OCI-LY1 (cell line): ENCODE measurements at regions not wholly inside any gene's neighbourhood (a gene's known extent, or its start where the extent isn't known, plus 50 kb on each side); places are given as distances from the start of the nearest gene placed in this dataset.

Source experiments
- H2AFZ ChIP-seq: fragments of 200-600 bp; sonication (generic), shearing (Covaris generic); 2 replicates; pipeline ENCODE4 v1.6.0; 2014; ENCODE audit warnings: antibody characterized with exemption, mild to moderate bottlenecking, low read length
- H3F3A ChIP-seq: fragments of 200-600 bp; sonication (generic), shearing (Covaris generic); 2 replicates; pipeline ENCODE4 v1.6.0; 2014; ENCODE audit warnings: mild to moderate bottlenecking, antibody characterized with exemption, low read length, moderate library complexity; ENCODE audit not compliant: insufficient read depth
- H3K27ac ChIP-seq: fragments of 200-600 bp; sonication (generic); 2 replicates; pipeline ENCODE4 v1.5.1; 2014; ENCODE audit warnings: low read length, mixed run types, mild to moderate bottlenecking, low read depth; ENCODE audit not compliant: poor library complexity, severe bottlenecking
- H3K27me3 ChIP-seq: fragments of 200-600 bp; sonication (generic); 2 replicates; pipeline ENCODE4 v1.6.0; 2014; ENCODE audit warnings: antibody characterized with exemption, mild to moderate bottlenecking, low read length, moderate library complexity; ENCODE audit not compliant: insufficient read depth
- H3K36me3 ChIP-seq: fragments of 200-600 bp; sonication (generic); 2 replicates; pipeline ENCODE4 v1.6.1; 2014; ENCODE audit warnings: mild to moderate bottlenecking, antibody characterized with exemption, low read length, moderate library complexity, mixed read lengths; ENCODE audit not compliant: insufficient read depth
- H3K4me1 ChIP-seq: fragments of 200-600 bp; sonication (generic); 2 replicates; pipeline ENCODE4 v1.5.1; 2014; ENCODE audit warnings: mild to moderate bottlenecking, low read length, moderate library complexity; ENCODE audit not compliant: insufficient read depth, severe bottlenecking
- H3K4me2 ChIP-seq: fragments of 200-600 bp; sonication (generic), shearing (Covaris generic); 2 replicates; pipeline ENCODE4 v1.6.1; 2014; ENCODE audit warnings: low read length
- H3K4me3 ChIP-seq: fragments of 200-600 bp; sonication (generic); 2 replicates; pipeline ENCODE4 v1.5.1; 2014; ENCODE audit warnings: low read length, low read depth, mild to moderate bottlenecking, mixed read lengths; ENCODE audit not compliant: poor library complexity, severe bottlenecking
- H3K79me2 ChIP-seq: fragments of 200-600 bp; shearing (Covaris generic); 2 replicates; pipeline ENCODE4 v1.6.1; 2016; ENCODE audit warnings: mixed run types, low read length, mixed read lengths; ENCODE audit not compliant: insufficient read depth
- H3K9ac ChIP-seq: fragments of 200-600 bp; sonication (generic), shearing (Covaris generic); 2 replicates; pipeline ENCODE4 v1.6.1; 2014; ENCODE audit warnings: mild to moderate bottlenecking, low read length, mixed read lengths
- H3K9me2 ChIP-seq: fragments of 200-600 bp; sonication (generic), shearing (Covaris generic); 2 replicates; pipeline ENCODE4 v1.6.1; 2014; ENCODE audit warnings: low read depth, mild to moderate bottlenecking, low read length, mixed read lengths
- H3K9me3 ChIP-seq: fragments of 200-600 bp; shearing (Covaris generic); 2 replicates; pipeline ENCODE4 v1.6.1; 2014; ENCODE audit warnings: low read length, mixed read lengths
- H4K20me1 ChIP-seq: fragments of 200-600 bp; sonication (generic), shearing (Covaris generic); 2 replicates; pipeline ENCODE4 v1.6.0; 2016; ENCODE audit warnings: mild to moderate bottlenecking, low read length; ENCODE audit not compliant: insufficient read depth
- CTCF ChIP-seq: fragments of 200-600 bp; sonication (generic), shearing (Covaris generic); IDR thresholded peaks from 2 replicates; pipeline ENCODE4 v1.5.1; 2017; ENCODE audit warnings: mild to moderate bottlenecking, antibody characterized with exemption, low read length, moderate library complexity, mixed read lengths
- EZH2 ChIP-seq: fragments of 200-600 bp; sonication (generic), shearing (Covaris generic); IDR thresholded peaks from 2 replicates; pipeline ENCODE4 v1.8.0; 2017; ENCODE audit warnings: borderline replicate concordance, mixed run types, mild to moderate bottlenecking, antibody characterized with exemption, low read length, moderate library complexity, mixed read lengths

GRCh38 chr4:179399054-179399782 is 1957.0 kb upstream of the AGA start:
- no peak overlapping the region for H3K27ac ChIP-seq
- no peak overlapping the region for H3K4me3 ChIP-seq
- no peaks in the 10 kb centered on the region for H3K9me2 ChIP-seq
- H3K27me3 ChIP-seq, result no peaks in the 10 kb centered on the region
- TF ChIP-seq EZH2, result no peak
- TF ChIP-seq CTCF, result no peak
- no peaks in the 10 kb centered on the region for H4K20me1 ChIP-seq
- no peaks in the 10 kb centered on the region for H3K36me3 ChIP-seq
- H3K4me2 ChIP-seq, result no peak overlapping the region
- no peaks in the 10 kb centered on the region for H3K9me3 ChIP-seq
- H2AFZ ChIP-seq, result no peak overlapping the region
- H3K4me1 ChIP-seq, result no peaks in the 10 kb centered on the region
- no peak overlapping the region for H3K9ac ChIP-seq
- no peaks in the 10 kb centered on the region for H3K79me2 ChIP-seq
- no peaks in the 10 kb centered on the region for H3F3A ChIP-seq

- Histone ChIP-seq H3K4me3 (no peak overlapping the region), H3K4me2 (no peak overlapping the region), H2AFZ (no peak overlapping the region), H3F3A (no peaks in the 10 kb centered on the region), H3K9me3 (no peaks in the 10 kb centered on the region), H3K27me3 (no peaks in the 10 kb centered on the region), H4K20me1 (no peaks in the 10 kb centered on the region), H3K9me2 (no peaks in the 10 kb centered on the region), H3K36me3 (no peaks in the 10 kb centered on the region), H3K79me2 (no peaks in the 10 kb centered on the region), H3K4me1 (no peaks in the 10 kb centered on the region), H3K27ac (no peak overlapping the region), H3K9ac (no peak overlapping the region)
- TF ChIP-seq EZH2 (no peak), CTCF (no peak)
These were observed 1973.0 kb upstream of the AGA start for GRCh38 chr4:179415037-179415846.

DNA sequence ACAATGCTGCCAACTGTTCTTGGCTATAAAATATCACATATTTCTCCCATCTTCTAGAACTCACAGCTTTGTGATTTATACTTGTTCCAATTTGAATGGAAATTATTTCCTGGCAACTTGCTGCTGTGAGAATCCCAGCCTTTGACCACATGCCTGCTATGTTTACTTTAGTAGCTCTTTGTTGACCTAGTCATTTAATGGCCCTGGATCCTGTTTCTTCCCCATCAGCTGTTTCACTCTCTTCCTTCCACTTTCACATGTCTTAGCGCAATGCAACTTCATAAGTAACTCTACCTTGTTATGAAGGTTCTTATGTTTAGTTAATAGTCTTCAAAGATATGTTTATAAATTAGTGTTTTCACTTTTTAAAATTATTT is 1973.6 kb upstream of the AGA start:
- no peaks in the 10 kb centered on the region for H3K27me3 ChIP-seq
- H3K4me1 ChIP-seq, result no peaks in the 10 kb centered on the region
- H3K36me3 ChIP-seq, result no peaks in the 10 kb centered on the region
- TF ChIP-seq EZH2, result no peak
- no peak for TF ChIP-seq CTCF
- no peaks in the 10 kb centered on the region for H3K79me2 ChIP-seq
- no peak overlapping the region for H3K4me3 ChIP-seq
- no peak overlapping the region for H3K27ac ChIP-seq
- no peaks in the 10 kb centered on the region for H3K9me3 ChIP-seq
- H4K20me1 ChIP-seq, result no peaks in the 10 kb centered on the region
- no peak overlapping the region for H3K4me2 ChIP-seq
- H3K9me2 ChIP-seq, result no peaks in the 10 kb centered on the region
- H2AFZ ChIP-seq, result no peak overlapping the region
- no peaks in the 10 kb centered on the region for H3F3A ChIP-seq
- no peak overlapping the region for H3K9ac ChIP-seq
